ENCODE measurements at regions not wholly inside any gene's neighbourhood (a gene's known extent, or its start where the extent isn't known, plus 50 kb on each side); places are given as distances from the start of the nearest gene placed in this dataset.

- H2BK120ac ChIP-seq (replicated peaks; ENCODE audit: low read depth, low read length), result no peak overlapping the region
Measured at GRCh38 chr12:126761420-126761819, 1505.5 kb upstream of the TMEM132C start.

More at GRCh38 chr12:126761420-126761819, 1505.5 kb upstream of the TMEM132C start:
- Histone ChIP-seq H3K4ac (replicated peaks; ENCODE audit: insufficient read length, low read depth, low read length) (no peak overlapping the region), H3K79me2 (ENCODE audit: control insufficient read depth in 1 of 2, insufficient read depth in 2 of 2, low read length in 2 of 2) (no peaks in the 10 kb centered on the region), H2BK15ac (ENCODE audit: low read length) (no peak overlapping the region), H2BK5ac (ENCODE audit: low read depth, low read length) (no peak overlapping the region), H3K23ac (ENCODE audit: insufficient read length) (no peak overlapping the region), H2BK20ac (ENCODE audit: low read length) (no peak overlapping the region), H3K56ac (replicated peaks; ENCODE audit: insufficient read length, low read depth, low read length) (no peak overlapping the region), H3K36me3 (ENCODE audit: control insufficient read depth in 2 of 4, insufficient read depth in 4 of 4, low read length in 3 of 4) (no peaks in the 10 kb centered on the region), H3K9me3 (ENCODE audit: insufficient read depth in 2 of 2, low read depth in 1 of 2, low read length in 1 of 2) (peaks cover 4 to 13% of the 10 kb centered on the region in 2 experiments), H2AK5ac (ENCODE audit: low read depth, low read length) (no peak overlapping the region), H2AFZ (ENCODE audit: low read length) (no peak overlapping the region; the same call in 1 of the 2 replicates), H3K14ac (ENCODE audit: insufficient read length) (no peak overlapping the region), H3K27me3 (replicated peaks in 1 of 4; ENCODE audit: control insufficient read depth in 3 of 4, extremely low read depth in 1 of 4, insufficient read depth in 3 of 4, low read length in 3 of 4) (no peaks in the 10 kb centered on the region), H3K23me2 (ENCODE audit: low read depth, low read length) (no peaks in the 10 kb centered on the region), H3K18ac (ENCODE audit: extremely low read depth, low read length) (no peak overlapping the region), H4K91ac (replicated peaks; ENCODE audit: insufficient read length, low read length) (no peak overlapping the region), H3K9ac (replicated peaks in 1 of 4; ENCODE audit: extremely low read depth in 1 of 4, low read depth in 3 of 4, low read length in 3 of 4) (no peak overlapping the region), H3K27ac (ENCODE audit: low read depth, low read length) (no peak overlapping the region), H4K20me1 (replicated peaks in 1 of 2; ENCODE audit: control insufficient read depth in 1 of 2, insufficient read depth in 2 of 2, low read length in 2 of 2) (no peaks in the 10 kb centered on the region), H4K5ac (ENCODE audit: insufficient read length, low read depth, low read length) (no peak overlapping the region), H3K4me1 (replicated peaks in 1 of 4; ENCODE audit: control insufficient read depth in 3 of 4, insufficient read depth in 4 of 4, low read length in 3 of 4) (no peaks in the 10 kb centered on the region), H3K79me1 (ENCODE audit: low read depth, low read length) (no peaks in the 10 kb centered on the region), H2BK12ac (ENCODE audit: low read depth, low read length) (no peak overlapping the region), H4K8ac (ENCODE audit: extremely low read depth, insufficient read depth, low read length) (no peak overlapping the region), H3K4me2 (ENCODE audit: insufficient read depth in 1 of 2, low read depth in 2 of 2, low read length in 2 of 2) (no peak overlapping the region), H3K4me3 (ENCODE audit: extremely low read depth in 1 of 4, insufficient read depth in 2 of 4, low read depth in 3 of 4, low read length in 4 of 4) (no peak overlapping the region)
- no peak for DNase-seq (ENCODE audit: low read depth in 1 of 2, low spot score in 2 of 2)
- WGBS, 2 experiments (ENCODE audit: extremely low coverage in 1 of 2, insufficient coverage in 1 of 2, insufficient read length in 1 of 2, insufficient replicate concordance in 2 of 2, low coverage in 1 of 2, low lambda C conversion rate in 2 of 2, missing lambda C conversion rate in 1 of 2), result 90% methylated on average over 2 of the region's 2 CpGs; no CpG with 5 or more reads in 1 of the 2 experiments
- ChIA-PET CTCF (ENCODE audit: partially characterized antibody) (interaction anchor here (0.8 to 9.5 kb wide), 3 partner anchors 13 to 114 kb away, joined by 3 to 59 read pairs (median 3); no protein-coding TSS in a partner anchor), POLR2A (ENCODE audit: partially characterized antibody) (no interaction called here)
- TF ChIP-seq, protein P1, sequence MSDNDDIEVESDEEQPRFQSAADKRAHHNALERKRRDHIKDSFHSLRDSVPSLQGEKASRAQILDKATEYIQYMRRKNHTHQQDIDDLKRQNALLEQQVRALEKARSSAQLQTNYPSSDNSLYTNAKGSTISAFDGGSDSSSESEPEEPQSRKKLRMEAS (IDR thresholded peaks at IDR 0.05), result no peak
- TF ChIP-seq PHF8 (conservative IDR thresholded peaks at IDR 0.05; ENCODE audit: low read depth, low read length) (no peak), SRF (IDR thresholded peaks at IDR 0.05; ENCODE audit: low read depth, low read length) (no peak), CHD1 (IDR thresholded peaks at IDR 0.05; ENCODE audit: low read depth, low read length) (no peak), RNF2 (IDR thresholded peaks at IDR 0.05; ENCODE audit: borderline replicate concordance, low read depth, low read length, missing control alignments, poor library complexity, severe bottlenecking) (no peak), RXRA (IDR thresholded peaks at IDR 0.05; ENCODE audit: insufficient read depth, low read depth, low read length) (no peak)
- FAIRE-seq, result no peak
